Chondrocyte (in vitro differentiated cells): ENCODE measurements at regions not wholly inside any gene's neighbourhood (a gene's known extent, or its start where the extent isn't known, plus 50 kb on each side); places are given as distances from the start of the nearest gene placed in this dataset.
"Not testable (repeated sequence)": the region's sequence is repeated elsewhere in the genome, so short reads cannot be mapped to it uniquely, and the experiment has no call there.

Experiments used
- DNase-seq: peaks from one replicate; pipeline ENCODE4 v3.0.0; 2021; ENCODE audit warnings: mixed read lengths, low spot score
- H3K27ac Mint-ChIP-seq: one replicate; pipeline ENCODE4 v1.8.0; 2021; ENCODE audit warnings: mild to moderate bottlenecking, moderate library complexity, mixed read lengths; ENCODE audit not compliant: unreplicated experiment
- H3K27me3 Mint-ChIP-seq: 2 replicates; pipeline ENCODE4 v1.8.0; 2021; ENCODE audit warnings: low read depth, mixed read lengths
- H3K36me3 Mint-ChIP-seq: 2 replicates; pipeline ENCODE4 v1.8.0; 2021; ENCODE audit warnings: low read depth, mixed read lengths
- H3K4me1 Mint-ChIP-seq: 2 replicates; pipeline ENCODE4 v1.8.0; 2021; ENCODE audit warnings: low read depth, mild to moderate bottlenecking, mixed read lengths
- H3K4me3 Mint-ChIP-seq: one replicate; pipeline ENCODE4 v1.8.0; 2021; ENCODE audit warnings: mild to moderate bottlenecking, moderate library complexity, mixed read lengths; ENCODE audit not compliant: unreplicated experiment
- H3K9me3 Mint-ChIP-seq: 2 replicates; pipeline ENCODE4 v1.8.0; 2021; ENCODE audit warnings: low read depth, mixed read lengths
- TF ChIP-seq, protein P1 (sequence below): fragments of 200-600 bp; sonication (generic); IDR thresholded peaks from 2 replicates; pipeline ENCODE4 v1.5.0; 2021; ENCODE audit warnings: antibody characterized with exemption, mild to moderate bottlenecking, moderate library complexity

DNA sequence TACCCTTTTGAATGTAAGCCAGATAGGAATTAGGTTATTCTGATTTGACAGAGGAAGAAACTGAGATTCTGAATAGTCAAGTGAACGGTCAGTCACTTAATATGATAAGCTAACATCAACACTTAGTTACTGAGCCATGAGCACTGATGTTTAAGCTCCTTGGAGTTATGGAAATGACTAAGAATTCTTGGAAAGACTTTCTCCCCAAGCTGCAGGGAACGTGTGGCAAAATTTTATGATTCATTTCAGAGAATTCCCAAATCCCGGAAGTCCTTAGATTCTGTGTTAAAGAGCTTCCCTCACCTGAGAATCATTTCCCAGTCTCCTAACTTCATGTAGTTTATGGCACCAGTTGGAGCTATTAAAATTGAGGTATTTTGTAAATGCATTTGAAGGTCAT is 330.9 kb downstream of the XPNPEP1 start:
- no peak for DNase-seq
- H3K4me3 Mint-ChIP-seq, result no peak overlapping the region
- TF ChIP-seq, protein P1, sequence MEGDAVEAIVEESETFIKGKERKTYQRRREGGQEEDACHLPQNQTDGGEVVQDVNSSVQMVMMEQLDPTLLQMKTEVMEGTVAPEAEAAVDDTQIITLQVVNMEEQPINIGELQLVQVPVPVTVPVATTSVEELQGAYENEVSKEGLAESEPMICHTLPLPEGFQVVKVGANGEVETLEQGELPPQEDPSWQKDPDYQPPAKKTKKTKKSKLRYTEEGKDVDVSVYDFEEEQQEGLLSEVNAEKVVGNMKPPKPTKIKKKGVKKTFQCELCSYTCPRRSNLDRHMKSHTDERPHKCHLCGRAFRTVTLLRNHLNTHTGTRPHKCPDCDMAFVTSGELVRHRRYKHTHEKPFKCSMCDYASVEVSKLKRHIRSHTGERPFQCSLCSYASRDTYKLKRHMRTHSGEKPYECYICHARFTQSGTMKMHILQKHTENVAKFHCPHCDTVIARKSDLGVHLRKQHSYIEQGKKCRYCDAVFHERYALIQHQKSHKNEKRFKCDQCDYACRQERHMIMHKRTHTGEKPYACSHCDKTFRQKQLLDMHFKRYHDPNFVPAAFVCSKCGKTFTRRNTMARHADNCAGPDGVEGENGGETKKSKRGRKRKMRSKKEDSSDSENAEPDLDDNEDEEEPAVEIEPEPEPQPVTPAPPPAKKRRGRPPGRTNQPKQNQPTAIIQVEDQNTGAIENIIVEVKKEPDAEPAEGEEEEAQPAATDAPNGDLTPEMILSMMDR, result no peak
- H3K27me3 Mint-ChIP-seq, result no peaks in the 10 kb centered on the region
- H3K36me3 Mint-ChIP-seq, result peaks cover 4% of the 10 kb centered on the region
- H3K9me3 Mint-ChIP-seq, result peaks cover 21% of the 10 kb centered on the region
- H3K4me1 Mint-ChIP-seq, result peaks cover 67% of the 10 kb centered on the region
- peak overlapping the region; percentile 66 for H3K27ac Mint-ChIP-seq

DNA sequence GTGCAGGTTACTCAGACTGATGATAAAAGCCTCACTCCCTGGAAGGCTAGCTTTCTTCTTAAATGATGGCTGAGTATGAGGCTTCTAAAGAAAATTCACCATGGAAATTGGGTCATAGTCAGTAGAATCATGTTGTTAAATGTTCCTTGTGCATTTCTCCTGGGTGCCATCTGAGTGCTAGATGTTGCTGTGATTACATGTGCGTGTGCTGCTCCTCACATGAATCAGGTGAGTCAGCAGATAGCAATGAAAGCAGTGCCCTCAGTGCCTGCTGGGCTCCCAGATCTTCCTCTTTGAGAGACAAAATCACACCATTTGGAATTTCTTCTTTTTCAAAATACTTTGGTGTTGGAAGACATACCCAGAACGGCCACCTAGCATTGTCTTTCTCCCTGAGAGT is 331.7 kb downstream of the XPNPEP1 start:
- H3K4me3 Mint-ChIP-seq, result no peak overlapping the region
- peaks cover 20% of the 10 kb centered on the region for H3K9me3 Mint-ChIP-seq
- TF ChIP-seq, protein P1, result no peak

DNA sequence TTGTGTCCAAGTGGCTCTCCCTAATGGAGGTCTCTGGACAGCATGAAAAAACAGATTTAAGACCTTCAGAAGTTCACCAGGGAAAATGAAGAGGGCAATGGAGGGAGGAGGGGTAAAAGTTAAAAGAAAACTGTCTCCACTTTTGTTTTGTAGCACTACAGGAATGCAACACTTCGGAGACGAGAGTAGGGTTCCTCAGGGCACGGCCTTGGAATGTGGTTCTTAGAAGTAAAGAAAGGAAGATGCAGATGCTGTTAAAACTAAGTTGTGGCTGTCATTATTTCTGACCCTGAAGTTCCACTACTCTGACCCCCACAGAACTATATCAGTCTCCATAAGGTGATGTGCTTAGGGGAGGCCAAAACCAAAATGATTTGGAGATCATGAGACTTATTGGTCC is 335.1 kb downstream of the XPNPEP1 start:
- TF ChIP-seq, protein P1, result no peak
- H3K36me3 Mint-ChIP-seq, result no peaks in the 10 kb centered on the region
- H3K4me1 Mint-ChIP-seq, result peaks cover 40% of the 10 kb centered on the region
- H3K4me3 Mint-ChIP-seq, result no peak overlapping the region
- no peak for DNase-seq
- H3K9me3 Mint-ChIP-seq, result peaks cover 4% of the 10 kb centered on the region
- no peak overlapping the region for H3K27ac Mint-ChIP-seq
- no peaks in the 10 kb centered on the region for H3K27me3 Mint-ChIP-seq

More for the DNA sequence above, 331.7 kb downstream of the XPNPEP1 start:
- Mint-ChIP-seq H3K4me1 (peaks cover 67% of the 10 kb centered on the region), H3K27me3 (no peaks in the 10 kb centered on the region), H3K36me3 (peaks cover 4% of the 10 kb centered on the region), H3K27ac (peak overlapping the region; percentile 68)
- no peak for DNase-seq

DNA sequence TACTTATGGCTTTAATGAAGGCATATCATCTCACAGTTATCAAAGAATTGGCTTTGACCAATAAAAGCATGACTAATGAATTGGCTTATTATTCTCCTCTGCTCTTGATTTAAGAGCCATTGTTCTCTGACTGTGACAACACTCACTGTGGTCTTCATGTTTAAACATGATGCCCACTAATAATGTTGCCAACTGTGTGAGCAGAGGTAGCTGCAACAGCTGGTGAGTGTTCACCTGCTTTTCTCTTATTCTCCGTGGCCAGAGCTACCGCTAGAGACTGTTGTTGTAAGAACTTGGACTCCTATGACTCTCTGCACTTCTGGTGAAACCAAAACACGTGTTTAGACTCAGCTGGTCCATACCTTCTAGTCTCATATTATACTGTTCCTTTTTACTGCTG is 335.9 kb downstream of the XPNPEP1 start:
- Mint-ChIP-seq H3K27ac (no peak overlapping the region), H3K27me3 (no peaks in the 10 kb centered on the region), H3K4me1 (peaks cover 32% of the 10 kb centered on the region), H3K36me3 (no peaks in the 10 kb centered on the region), H3K9me3 (peaks cover 4% of the 10 kb centered on the region), H3K4me3 (no peak overlapping the region)
- TF ChIP-seq, protein P1, result no peak
- no peak for DNase-seq

DNA sequence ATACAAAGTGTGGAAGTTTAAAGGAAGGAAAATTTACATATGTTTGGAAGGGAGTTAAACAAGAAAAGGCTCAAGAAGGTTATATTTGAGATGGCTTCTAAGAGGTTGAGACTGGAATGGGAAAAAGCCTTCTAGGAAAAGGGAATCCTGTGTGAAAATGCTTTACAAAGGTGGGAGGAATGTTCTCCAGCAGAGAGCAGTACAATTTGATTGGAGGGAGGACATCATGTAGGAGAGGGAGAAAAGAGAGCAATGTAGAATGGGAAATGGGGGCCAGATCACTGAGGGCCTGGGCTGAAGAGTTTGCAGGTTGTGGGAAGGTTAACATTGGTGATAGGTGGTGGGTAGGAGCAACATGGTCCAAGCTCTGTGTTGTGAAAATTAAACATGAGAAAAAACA is 366.9 kb downstream of the XPNPEP1 start:
- no peaks in the 10 kb centered on the region for H3K36me3 Mint-ChIP-seq
- H3K9me3 Mint-ChIP-seq, result peaks cover 19% of the 10 kb centered on the region
- H3K4me3 Mint-ChIP-seq, result no peak overlapping the region
- DNase-seq, result no peak
- no peak overlapping the region for H3K27ac Mint-ChIP-seq
- TF ChIP-seq, protein P1, result no peak
- H3K27me3 Mint-ChIP-seq, result no peaks in the 10 kb centered on the region
- peaks cover 6% of the 10 kb centered on the region for H3K4me1 Mint-ChIP-seq

DNA sequence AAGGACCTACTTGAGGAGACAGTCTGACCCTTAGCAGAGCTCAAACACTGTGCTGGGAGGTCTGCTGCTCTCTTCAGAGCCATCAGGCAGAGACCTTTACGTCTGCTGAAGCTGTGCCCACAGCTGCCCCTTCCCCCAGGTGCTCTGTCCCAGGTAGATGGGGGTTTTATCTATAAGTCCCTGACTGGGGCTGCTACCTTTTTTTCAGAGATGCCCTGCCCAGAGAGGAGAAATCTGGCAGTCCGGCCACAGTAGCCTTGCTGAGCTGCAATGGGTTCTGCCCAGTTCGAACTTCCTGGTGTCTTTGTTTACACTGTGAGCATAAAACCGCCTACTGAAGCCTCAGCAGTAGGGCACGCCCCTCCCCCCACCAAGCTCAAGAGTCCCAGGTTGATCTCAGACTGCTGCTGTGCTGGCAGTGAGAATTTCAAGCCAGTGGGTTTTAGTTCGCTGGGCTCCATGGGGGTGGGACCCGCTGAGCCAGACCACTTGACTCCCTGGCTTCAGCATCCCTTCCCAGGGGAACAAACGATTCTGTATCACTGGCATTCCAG is 381.2 kb downstream of the XPNPEP1 start:
- H3K36me3 Mint-ChIP-seq, H3K4me3 Mint-ChIP-seq, H3K27ac Mint-ChIP-seq, H3K4me1 Mint-ChIP-seq, H3K27me3 Mint-ChIP-seq, DNase-seq: not testable (repeated sequence)
- peaks cover 16% of the 10 kb centered on the region for H3K9me3 Mint-ChIP-seq
